HepG2 (cell line): ENCODE measurements at regions not wholly inside any gene's neighbourhood (a gene's known extent, or its start where the extent isn't known, plus 50 kb on each side); places are given as distances from the start of the nearest gene placed in this dataset.
A peak's percentile ranks its signal among the peaks of the same experiment; 100 is the strongest.

Experiments
- ATAC-seq: fragments of 200-7000 bp; cut with Tn5 transposase; 3 replicates; pipeline ENCODE4 v1.9.1; 2020; ENCODE audit warnings: mild to moderate bottlenecking, moderate library complexity
- BruUV-seq: library from RNA; stranded (reverse); fragments of 400-500 nt; replicated peaks from 2 replicates; lab custom pipeline; 2021; lab: Mats Ljungman, UMichigan
- CTCF ChIA-PET: fragments of 300-600 bp; formaldehyde crosslinking; extraction: SDS; loops from one replicate; lab custom pipeline; 2021; ENCODE audit warnings: low total read pairs, inconsistent platforms, low intra/inter-chr PET ratio; lab: Yijun Ruan, JAX
- POLR2A ChIA-PET: fragments of 350-600 bp; sonication (Branson Sonifier 250); formaldehyde crosslinking; loops from one replicate; lab custom pipeline; 2020; ENCODE audit warnings: antibody characterized with exemption, inconsistent platforms; lab: Yijun Ruan, JAX
- DNase-seq: peaks from one replicate; pipeline ENCODE4 v3.0.0-alpha.2; 2015; ENCODE audit warnings: low spot score
- FAIRE-seq: peaks from 3 replicates; lab custom pipeline; 2011; peaks lifted over from hg19 to GRCh38; lab: Jason Lieb, UNC
- H2AFZ ChIP-seq: one replicate; pipeline ENCODE4 v1.6.1; 2011; ENCODE audit warnings: low read length, inconsistent platforms
- H3K27ac ChIP-seq: fragments of 300-600 bp; 3 replicates; pipeline ENCODE4 v1.8.0; 2011; ENCODE audit warnings: mixed run types, mild to moderate bottlenecking, mixed read lengths, low read length, inconsistent platforms; ENCODE audit not compliant: insufficient read depth; ENCODE audit errors: extremely low read length
- H3K27me3 ChIP-seq, 2 experiments: fragments of 200-600 bp in 1 of 2; 2 replicates in 1 of 2; 3 replicates in 1 of 2; pipeline versions ENCODE4 v1.6.0 to v1.8.0; 2011; ENCODE audit warnings: low read length in 2 of 2, mild to moderate bottlenecking in 2 of 2, moderate library complexity in 2 of 2, inconsistent platforms in 1 of 2; ENCODE audit not compliant: insufficient read depth in 2 of 2, control insufficient read depth in 1 of 2
- H3K36me3 ChIP-seq, 2 experiments: fragments of 200-600 bp in 1 of 2; replicated peaks in 1 of 2; 2 replicates in 1 of 2; 3 replicates in 1 of 2; pipeline versions ENCODE4 v1.5.1 to v1.8.0; 2011; ENCODE audit warnings: low read length in 2 of 2, inconsistent platforms in 1 of 2; ENCODE audit not compliant: insufficient read depth in 2 of 2, control insufficient read depth in 1 of 2
- H3K4me1 ChIP-seq: 2 replicates; pipeline ENCODE4 v1.5.1; 2012; ENCODE audit warnings: low read length, inconsistent platforms; ENCODE audit not compliant: insufficient read depth
- H3K4me2 ChIP-seq: 2 replicates; pipeline ENCODE4 v1.6.0; 2011; ENCODE audit warnings: low read depth, low read length, inconsistent platforms
- H3K4me3 ChIP-seq, 3 experiments: fragments of 200-600 bp in 1 of 3; sonication (generic), shearing (Covaris generic) in 1 of 3; replicated peaks in 1 of 3; 2 replicates each; pipeline ENCODE4 v1.5.1; 2011 to 2016; ENCODE audit warnings: low read length in 3 of 3, inconsistent platforms in 2 of 3, low read depth in 2 of 3, mild to moderate bottlenecking in 2 of 3, control low read depth in 1 of 3, mixed read lengths in 1 of 3; ENCODE audit not compliant: insufficient read depth in 1 of 3
- H3K79me2 ChIP-seq: one replicate; pipeline ENCODE4 v1.6.1; 2011; ENCODE audit warnings: low read length, inconsistent platforms; ENCODE audit not compliant: insufficient read depth
- H3K9ac ChIP-seq: 2 replicates; pipeline ENCODE4 v1.6.0; 2011; ENCODE audit warnings: mild to moderate bottlenecking, low read depth, low read length, inconsistent platforms; ENCODE audit not compliant: insufficient read depth
- H3K9me3 ChIP-seq: 2 replicates; pipeline ENCODE4 v1.5.1; 2012; ENCODE audit warnings: mild to moderate bottlenecking, low read length
- H4K20me1 ChIP-seq: 2 replicates; pipeline ENCODE4 v1.6.0; 2011; ENCODE audit warnings: inconsistent platforms, mild to moderate bottlenecking, low read length, moderate library complexity; ENCODE audit not compliant: insufficient read depth
- AKAP8 ChIP-seq: sonication (generic); formaldehyde crosslinking; IDR thresholded peaks from 2 replicates; pipeline ENCODE4 v1.5.1; 2020; ENCODE audit warnings: mild to moderate bottlenecking, missing genetic modification reagents
- ASH2L ChIP-seq: fragments of 300-600, 200-600 bp; sonication (generic); IDR thresholded peaks from 2 replicates; pipeline ENCODE4 v1.7.0; 2017; ENCODE audit warnings: low read depth, mild to moderate bottlenecking, moderate library complexity, mixed read lengths, low read length; ENCODE audit not compliant: insufficient read length
- ATM ChIP-seq: fragments of 450-650 bp; IDR thresholded peaks from 2 replicates; pipeline ENCODE4 v1.7.1; 2017; ENCODE audit warnings: mild to moderate bottlenecking, borderline replicate concordance
- EEA1 ChIP-seq: sonication (generic); formaldehyde crosslinking; IDR thresholded peaks from 2 replicates; pipeline ENCODE4 v1.5.1; 2020; ENCODE audit warnings: mild to moderate bottlenecking, missing genetic modification reagents, borderline replicate concordance
- GATAD1 ChIP-seq: IDR thresholded peaks from 2 replicates; pipeline ENCODE4 v1.6.1; 2016; ENCODE audit warnings: missing genetic modification reagents, missing compliant biosample characterization
- HCFC1 ChIP-seq: fragments of 150-350 bp; IDR thresholded peaks from 2 replicates; pipeline ENCODE4 v1.6.1; 2014; ENCODE audit warnings: low read depth, low read length
- HOXD1 ChIP-seq: sonication (generic); formaldehyde crosslinking; IDR thresholded peaks from 2 replicates; pipeline ENCODE4 v1.5.0; 2020; ENCODE audit warnings: missing genetic modification reagents
- IRF2 ChIP-seq: IDR thresholded peaks from 2 replicates; pipeline ENCODE4 v1.6.1; 2018; ENCODE audit warnings: missing genetic modification reagents, missing compliant biosample characterization
- JARID2 ChIP-seq: sonication (generic); formaldehyde crosslinking; IDR thresholded peaks from 2 replicates; pipeline ENCODE4 v1.8.1; 2023; ENCODE audit warnings: missing genetic modification reagents, inconsistent platforms; ENCODE audit not compliant: insufficient replicate concordance
- KAT8 ChIP-seq: IDR thresholded peaks from 2 replicates; pipeline ENCODE4 v1.6.1; 2016; ENCODE audit warnings: missing genetic modification reagents, missing compliant biosample characterization
- KLF12 ChIP-seq: sonication (generic); formaldehyde crosslinking; IDR thresholded peaks from 2 replicates; pipeline ENCODE4 v1.4.0; 2020; ENCODE audit warnings: missing genetic modification reagents, borderline replicate concordance
- MIXL1 ChIP-seq: IDR thresholded peaks from 2 replicates; pipeline ENCODE4 v1.6.1; 2016
- NCOA2 ChIP-seq: sonication (generic); formaldehyde crosslinking; IDR thresholded peaks from 2 replicates; pipeline ENCODE4 v1.8.0; 2022; ENCODE audit warnings: inconsistent platforms
- POLR2AphosphoS2 ChIP-seq: IDR thresholded peaks from 2 replicates; pipeline ENCODE4 v1.6.1; 2011; ENCODE audit warnings: low read depth, low read length, improper control_type of control experiment
- RAD51 ChIP-seq: fragments of 450-650 bp; IDR thresholded peaks from 2 replicates; pipeline ENCODE4 v1.6.1; 2016; ENCODE audit warnings: borderline replicate concordance
- SIN3B ChIP-seq: fragments of 150-350 bp; IDR thresholded peaks from 2 replicates; pipeline ENCODE4 v1.6.1; 2014; ENCODE audit warnings: low read length
- TCF7 ChIP-seq: sonication (generic); IDR thresholded peaks from 2 replicates; pipeline ENCODE4 v1.6.1; 2016; ENCODE audit warnings: antibody characterized with exemption, low read depth
- ZMAT3 ChIP-seq: sonication (generic); formaldehyde crosslinking; conservative IDR thresholded peaks from 2 replicates; pipeline ENCODE4 v1.7.0; 2021; ENCODE audit warnings: missing genetic modification reagents
- ZNF225 ChIP-seq: sonication (generic); formaldehyde crosslinking; IDR thresholded peaks from 2 replicates; pipeline ENCODE4 v1.4.0; 2020; ENCODE audit warnings: mild to moderate bottlenecking, missing genetic modification reagents
- ZNF253 ChIP-seq: sonication (generic); formaldehyde crosslinking; IDR thresholded peaks from 2 replicates; pipeline ENCODE4 v1.8.0; 2022; ENCODE audit warnings: mild to moderate bottlenecking, missing genetic modification reagents, borderline replicate concordance
- ZNF629 ChIP-seq: sonication (generic); formaldehyde crosslinking; conservative IDR thresholded peaks from 2 replicates; pipeline ENCODE4 v1.5.0; 2020; ENCODE audit warnings: missing genetic modification reagents
- ZNF644 ChIP-seq: IDR thresholded peaks from 2 replicates; pipeline ENCODE4 v1.6.1; 2016; ENCODE audit warnings: low read depth
- ZNF678 ChIP-seq: sonication (generic); formaldehyde crosslinking; IDR thresholded peaks from 2 replicates; pipeline ENCODE4 v1.4.0; 2020; ENCODE audit warnings: mild to moderate bottlenecking, missing genetic modification reagents
- WGBS: methylation state at CpG from one replicate; pipeline ENCODE4 v1.1.6; 2017; ENCODE audit warnings: low lambda C conversion rate; 5-methylcytosine and 5-hydroxymethylcytosine counted together
- in situ Hi-C: cut with HindIII; loops from 2 replicates; pipeline ENCODE4 v1.10.0; 2017; ENCODE audit warnings: low pct_unique_long_range_greater_than_20kb; ENCODE audit not compliant: extremely low pct_ligation_motif_present
- intact Hi-C: fragments of 100-400 bp; cut with micrococcal nuclease; formaldehyde crosslinking; loops from one replicate; pipeline ENCODE4 v1.10.0; 2022; ENCODE audit not compliant: unreplicated experiment
- TF ChIP-seq, protein P1 (sequence below): sonication (generic); formaldehyde crosslinking; IDR thresholded peaks from 2 replicates; pipeline ENCODE4 v1.5.0; 2020; ENCODE audit warnings: mild to moderate bottlenecking, missing genetic modification reagents, borderline replicate concordance
- TF ChIP-seq, protein P2 (sequence below): sonication (generic); formaldehyde crosslinking; IDR thresholded peaks from 2 replicates; pipeline ENCODE4 v1.5.0; 2020; ENCODE audit warnings: missing genetic modification reagents

DNA sequence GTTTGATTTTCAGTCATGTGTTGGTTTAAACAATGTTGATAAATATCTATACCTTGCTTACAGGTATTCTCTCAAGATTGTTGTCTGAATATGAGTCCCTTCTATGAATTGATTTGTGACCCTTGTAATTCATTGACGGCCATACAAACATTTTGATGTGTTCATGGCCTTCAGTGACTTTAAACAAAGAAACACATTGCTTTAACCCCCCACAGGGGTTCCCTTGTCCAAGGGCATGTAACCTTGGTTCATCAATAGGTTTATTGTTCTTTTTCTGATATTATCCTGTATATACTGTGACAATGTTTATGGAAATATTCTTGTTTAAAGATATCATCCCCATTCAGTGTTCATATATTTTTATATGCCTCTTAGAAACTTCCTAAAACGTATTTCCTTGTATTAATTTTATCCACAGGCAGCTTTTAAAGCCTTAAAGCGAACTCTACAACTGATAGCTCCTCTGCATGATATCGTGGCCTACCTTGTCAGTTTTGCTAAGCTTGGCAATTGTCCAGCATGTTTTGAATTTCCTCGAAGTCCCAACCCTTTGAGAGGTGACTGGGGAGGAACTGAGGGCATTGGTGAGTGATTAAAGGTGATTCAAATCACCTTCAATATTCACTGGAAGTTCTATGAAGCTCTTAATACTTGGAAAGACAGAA lies 87.0 kb downstream of the CD164 start:
- Histone ChIP-seq H3K27me3 (no peaks in the 10 kb centered on the region), H3K4me3 (peak overlapping the region in 1 of 3 experiments; percentile 7; a peak in 1 of 6 replicates), H3K4me2 (peak overlapping the region; percentile 52), H3K27ac (peak overlapping the region; percentile 63), H3K4me1 (peaks cover 50% of the 10 kb centered on the region), H3K9ac (peak overlapping the region; percentile 12), H3K36me3 (no peaks in the 10 kb centered on the region), H3K79me2 (no peaks in the 10 kb centered on the region), H3K9me3 (no peaks in the 10 kb centered on the region), H2AFZ (no peak overlapping the region), H4K20me1 (no peaks in the 10 kb centered on the region)
- ChIA-PET CTCF (no interaction called here), POLR2A (interaction anchor here (1.3 to 2.3 kb wide), 3 partner anchors 44 to 89 kb away, joined by 3 to 9 read pairs (median 7); partner anchors contain the start of gene CD164)
- no TSS peak for BruUV-seq
- DNase-seq (peak; percentile 84), ATAC-seq (peak; percentile 80), FAIRE-seq (peak; percentile 74)
- in situ Hi-C loops: no loop called here
- 31% methylated on average over 5 of the region's 5 CpGs for WGBS
- intact Hi-C loops: loop anchor here (5.0 kb wide), 1 partner anchor 67 kb away; no protein-coding TSS in a partner anchor
- TF ChIP-seq ATM (no peak), GATAD1 (CRISPR knock-in tag) (no peak), KLF12 (CRISPR knock-in tag) (no peak), MIXL1 (CRISPR knock-in tag) (0 out of 2 replicates have a peak, but pooled peaks have one; percentile 22), KAT8 (peak; percentile 38; the same call in 1 of the 2 replicates), TCF7 (0 out of 2 replicates have a peak, but pooled peaks have one; percentile 12), IRF2 (CRISPR knock-in tag) (peak; percentile 2; the same call in 1 of the 2 replicates), POLR2AphosphoS2 (no peak), SIN3B (no peak), ASH2L (peak; percentile 60), RAD51 (no peak), HCFC1 (no peak), ZMAT3 (no peak), ZNF678 (CRISPR knock-in tag) (no peak), ZNF253 (CRISPR knock-in tag) (no peak), JARID2 (no peak), HOXD1 (CRISPR knock-in tag) (no peak), ZNF644 (CRISPR knock-in tag) (no peak), AKAP8 (CRISPR knock-in tag) (no peak), NCOA2 (peak; percentile 76), ZNF225 (no peak), EEA1 (CRISPR knock-in tag) (no peak), ZNF629 (no peak)
- TF ChIP-seq, protein P1, sequence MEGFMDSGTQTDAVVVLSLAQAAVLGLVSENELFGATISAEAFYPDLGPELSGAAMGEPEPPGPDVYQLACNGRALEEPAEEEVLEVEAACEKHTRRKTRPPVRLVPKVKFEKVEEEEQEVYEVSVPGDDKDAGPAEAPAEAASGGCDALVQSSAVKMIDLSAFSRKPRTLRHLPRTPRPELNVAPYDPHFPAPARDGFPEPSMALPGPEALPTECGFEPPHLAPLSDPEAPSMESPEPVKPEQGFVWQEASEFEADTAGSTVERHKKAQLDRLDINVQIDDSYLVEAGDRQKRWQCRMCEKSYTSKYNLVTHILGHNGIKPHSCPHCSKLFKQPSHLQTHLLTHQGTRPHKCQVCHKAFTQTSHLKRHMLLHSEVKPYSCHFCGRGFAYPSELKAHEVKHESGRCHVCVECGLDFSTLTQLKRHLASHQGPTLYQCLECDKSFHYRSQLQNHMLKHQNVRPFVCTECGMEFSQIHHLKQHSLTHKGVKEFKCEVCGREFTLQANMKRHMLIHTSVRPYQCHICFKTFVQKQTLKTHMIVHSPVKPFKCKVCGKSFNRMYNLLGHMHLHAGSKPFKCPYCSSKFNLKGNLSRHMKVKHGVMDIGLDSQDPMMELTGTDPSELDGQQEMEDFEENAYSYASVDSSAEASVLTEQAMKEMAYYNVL (CRISPR knock-in tag): no peak
- TF ChIP-seq, protein P2, sequence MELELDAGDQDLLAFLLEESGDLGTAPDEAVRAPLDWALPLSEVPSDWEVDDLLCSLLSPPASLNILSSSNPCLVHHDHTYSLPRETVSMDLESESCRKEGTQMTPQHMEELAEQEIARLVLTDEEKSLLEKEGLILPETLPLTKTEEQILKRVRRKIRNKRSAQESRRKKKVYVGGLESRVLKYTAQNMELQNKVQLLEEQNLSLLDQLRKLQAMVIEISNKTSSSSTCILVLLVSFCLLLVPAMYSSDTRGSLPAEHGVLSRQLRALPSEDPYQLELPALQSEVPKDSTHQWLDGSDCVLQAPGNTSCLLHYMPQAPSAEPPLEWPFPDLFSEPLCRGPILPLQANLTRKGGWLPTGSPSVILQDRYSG (CRISPR knock-in tag): no peak
